ENCODE measurements at regions not wholly inside any gene's neighbourhood (a gene's known extent, or its start where the extent isn't known, plus 50 kb on each side); places are given as distances from the start of the nearest gene placed in this dataset.

GRCh38 chr2:59866436-59866835, 687.0 kb downstream of the BCL11A start:
- peaks cover 12% of the 10 kb centered on the region for H3K9me3 Mint-ChIP-seq
- no peak for DNase-seq
- TF ChIP-seq, protein P1, sequence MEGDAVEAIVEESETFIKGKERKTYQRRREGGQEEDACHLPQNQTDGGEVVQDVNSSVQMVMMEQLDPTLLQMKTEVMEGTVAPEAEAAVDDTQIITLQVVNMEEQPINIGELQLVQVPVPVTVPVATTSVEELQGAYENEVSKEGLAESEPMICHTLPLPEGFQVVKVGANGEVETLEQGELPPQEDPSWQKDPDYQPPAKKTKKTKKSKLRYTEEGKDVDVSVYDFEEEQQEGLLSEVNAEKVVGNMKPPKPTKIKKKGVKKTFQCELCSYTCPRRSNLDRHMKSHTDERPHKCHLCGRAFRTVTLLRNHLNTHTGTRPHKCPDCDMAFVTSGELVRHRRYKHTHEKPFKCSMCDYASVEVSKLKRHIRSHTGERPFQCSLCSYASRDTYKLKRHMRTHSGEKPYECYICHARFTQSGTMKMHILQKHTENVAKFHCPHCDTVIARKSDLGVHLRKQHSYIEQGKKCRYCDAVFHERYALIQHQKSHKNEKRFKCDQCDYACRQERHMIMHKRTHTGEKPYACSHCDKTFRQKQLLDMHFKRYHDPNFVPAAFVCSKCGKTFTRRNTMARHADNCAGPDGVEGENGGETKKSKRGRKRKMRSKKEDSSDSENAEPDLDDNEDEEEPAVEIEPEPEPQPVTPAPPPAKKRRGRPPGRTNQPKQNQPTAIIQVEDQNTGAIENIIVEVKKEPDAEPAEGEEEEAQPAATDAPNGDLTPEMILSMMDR (conservative IDR thresholded peaks at IDR 0.05) = no peak
- no peaks in the 10 kb centered on the region for H3K27me3 Mint-ChIP-seq (ENCODE audit: insufficient read depth)
- H3K27ac ChIP-seq (ENCODE audit: low read depth, low read length) = no peak overlapping the region
- H3K36me3 Mint-ChIP-seq (ENCODE audit: low read depth) = no peaks in the 10 kb centered on the region
- no peak overlapping the region for H3K9ac ChIP-seq (ENCODE audit: extremely low read depth, low read length, poor library complexity, severe bottlenecking)
- no peak overlapping the region for H3K4me3 Mint-ChIP-seq
- no peaks in the 10 kb centered on the region for H3K4me1 ChIP-seq (ENCODE audit: control insufficient read depth, insufficient read depth, low read length)
- peaks cover 7% of the 10 kb centered on the region for H3K9me3 ChIP-seq (ENCODE audit: control insufficient read depth, low read length)
- peaks cover 2% of the 10 kb centered on the region for H3K4me1 Mint-ChIP-seq
- H3K27ac Mint-ChIP-seq = no peak overlapping the region
- H3K36me3 ChIP-seq (ENCODE audit: control insufficient read depth, insufficient read depth, low read length) = no peaks in the 10 kb centered on the region
- WGBS, 2 experiments (ENCODE audit: insufficient coverage in 1 of 2, insufficient read length in 1 of 2) = 89 to 94% methylated on average over 2 of the region's 3 CpGs
- H3K27me3 ChIP-seq (ENCODE audit: control insufficient read depth, insufficient read depth, low read length, poor library complexity, severe bottlenecking) = no peaks in the 10 kb centered on the region
- no peak overlapping the region for H3K4me3 ChIP-seq (ENCODE audit: low read length)

- Mint-ChIP-seq H3K4me1 (no peaks in the 10 kb centered on the region), H3K27ac (no peak overlapping the region), H3K27me3 (ENCODE audit: insufficient read depth) (no peaks in the 10 kb centered on the region), H3K36me3 (ENCODE audit: low read depth) (peaks cover 2% of the 10 kb centered on the region), H3K4me3 (no peak overlapping the region), H3K9me3 (peaks cover 18% of the 10 kb centered on the region)
- TF ChIP-seq, protein P1 (conservative IDR thresholded peaks at IDR 0.05) = no peak
- Histone ChIP-seq H3K4me3 (ENCODE audit: low read length) (no peak overlapping the region), H3K4me1 (ENCODE audit: control insufficient read depth, insufficient read depth, low read length) (no peaks in the 10 kb centered on the region), H3K9ac (ENCODE audit: extremely low read depth, low read length, poor library complexity, severe bottlenecking) (no peak overlapping the region), H3K9me3 (ENCODE audit: control insufficient read depth, low read length) (peaks cover 14% of the 10 kb centered on the region), H3K27ac (ENCODE audit: low read depth, low read length) (no peak overlapping the region), H3K36me3 (ENCODE audit: control insufficient read depth, insufficient read depth, low read length) (no peaks in the 10 kb centered on the region), H3K27me3 (ENCODE audit: control insufficient read depth, insufficient read depth, low read length, poor library complexity, severe bottlenecking) (no peaks in the 10 kb centered on the region)
- DNase-seq = no peak
- 95 to 100% methylated on average over 5 to 7 of the region's 7 CpGs for WGBS, 2 experiments (ENCODE audit: insufficient coverage in 1 of 2, insufficient read length in 1 of 2)
Observed at GRCh38 chr2:59858540-59858939, 694.9 kb downstream of the BCL11A start.

GRCh38 chr2:59857109-59857508, 696.3 kb downstream of the BCL11A start:
- H3K27me3 Mint-ChIP-seq (ENCODE audit: insufficient read depth) = no peaks in the 10 kb centered on the region
- DNase-seq = no peak
- H3K36me3 ChIP-seq (ENCODE audit: control insufficient read depth, insufficient read depth, low read length) = no peaks in the 10 kb centered on the region
- H3K9me3 Mint-ChIP-seq = peaks cover 13% of the 10 kb centered on the region
- H3K9me3 ChIP-seq (ENCODE audit: control insufficient read depth, low read length) = peaks cover 14% of the 10 kb centered on the region
- no peak overlapping the region for H3K4me3 ChIP-seq (ENCODE audit: low read length)
- peaks cover 2% of the 10 kb centered on the region for H3K36me3 Mint-ChIP-seq (ENCODE audit: low read depth)
- H3K4me1 Mint-ChIP-seq = no peaks in the 10 kb centered on the region
- TF ChIP-seq, protein P1 (conservative IDR thresholded peaks at IDR 0.05) = no peak
- H3K4me1 ChIP-seq (ENCODE audit: control insufficient read depth, insufficient read depth, low read length) = no peaks in the 10 kb centered on the region
- H3K27ac Mint-ChIP-seq = no peak overlapping the region
- H3K27me3 ChIP-seq (ENCODE audit: control insufficient read depth, insufficient read depth, low read length, poor library complexity, severe bottlenecking) = no peaks in the 10 kb centered on the region
- no peak overlapping the region for H3K27ac ChIP-seq (ENCODE audit: low read depth, low read length)
- H3K9ac ChIP-seq (ENCODE audit: extremely low read depth, low read length, poor library complexity, severe bottlenecking) = no peak overlapping the region
- H3K4me3 Mint-ChIP-seq = no peak overlapping the region

Data from endodermal cell (in vitro differentiated cells).